Right forelimb (tissue), 1 donor: ENCODE measurements at regions not wholly inside any gene's neighbourhood (a gene's known extent, or its start where the extent isn't known, plus 50 kb on each side); places are given as distances from the start of the nearest gene placed in this dataset.

ENCODE experiments used
- DNase-seq: peaks from one replicate; pipeline ENCODE4 v3.0.0-alpha.2; 2018

DNA sequence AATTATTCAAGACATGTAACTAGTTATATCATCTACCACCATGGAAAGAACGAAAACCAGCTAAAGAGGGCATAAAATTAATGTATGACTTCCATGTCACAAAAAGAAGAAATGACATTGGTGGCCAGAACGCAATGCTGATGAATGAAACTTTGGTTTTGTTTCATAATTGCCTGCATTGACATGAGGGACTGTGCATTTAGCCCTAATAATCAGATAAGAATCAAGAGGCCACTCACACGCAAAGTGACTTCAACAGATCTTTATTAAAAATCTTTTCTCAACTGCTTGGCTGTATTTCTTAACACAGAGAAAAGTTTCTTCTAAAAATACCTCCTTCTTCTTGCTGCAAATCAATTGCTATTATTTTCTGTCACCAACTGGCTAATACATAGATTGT lies 184.7 kb upstream of the RUNX1 start:
- DNase-seq = no peak

DNA sequence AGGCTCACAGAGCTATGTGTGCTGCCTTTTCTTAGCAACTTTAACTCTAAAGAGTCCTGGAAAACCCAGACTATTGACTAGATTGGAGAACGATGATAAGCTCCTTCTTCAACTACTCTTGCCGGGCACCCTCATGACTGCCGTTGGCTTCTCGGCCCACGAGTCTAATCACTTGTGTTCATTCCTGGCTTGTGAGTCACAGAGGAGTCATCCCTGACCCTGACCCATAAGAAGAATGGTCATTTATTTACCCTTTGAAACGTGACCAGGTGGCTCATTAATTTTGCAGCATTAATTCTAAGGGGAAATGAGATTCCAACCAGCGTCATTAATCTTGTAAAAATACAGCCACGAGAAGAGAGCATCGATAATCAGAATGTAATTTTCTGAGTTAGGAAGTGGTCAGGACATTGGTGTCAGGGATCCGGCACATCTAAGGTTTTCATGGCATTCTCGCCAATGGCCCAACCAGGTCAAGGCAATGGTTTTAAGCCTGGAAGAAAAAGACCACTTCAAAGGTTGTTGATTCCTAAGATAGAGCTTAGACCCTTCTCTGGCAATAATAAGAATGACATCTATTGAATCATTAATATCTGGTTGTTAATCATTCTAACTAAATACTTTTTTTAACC lies 183.6 kb upstream of the RUNX1 start:
- DNase-seq = no peak

DNA sequence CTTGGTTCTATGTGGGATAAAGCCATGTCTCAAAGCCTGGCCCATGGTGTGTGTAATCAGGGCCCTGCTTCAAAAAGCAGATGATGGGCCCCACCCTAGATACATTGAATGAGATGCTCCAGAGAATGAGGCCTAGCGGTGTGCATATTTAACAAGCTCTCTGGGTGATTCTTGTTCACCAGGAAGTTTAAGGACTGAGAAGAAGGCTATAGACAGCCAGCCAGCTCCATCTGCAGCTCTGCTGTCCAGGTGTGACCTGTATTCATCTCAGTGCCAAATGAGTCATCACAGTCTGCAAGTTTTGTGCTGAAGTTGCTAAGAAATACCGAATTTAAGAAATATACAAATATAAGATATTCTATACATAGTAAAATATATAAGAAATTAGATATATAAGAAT lies 182.0 kb upstream of the RUNX1 start:
- no peak for DNase-seq

DNA sequence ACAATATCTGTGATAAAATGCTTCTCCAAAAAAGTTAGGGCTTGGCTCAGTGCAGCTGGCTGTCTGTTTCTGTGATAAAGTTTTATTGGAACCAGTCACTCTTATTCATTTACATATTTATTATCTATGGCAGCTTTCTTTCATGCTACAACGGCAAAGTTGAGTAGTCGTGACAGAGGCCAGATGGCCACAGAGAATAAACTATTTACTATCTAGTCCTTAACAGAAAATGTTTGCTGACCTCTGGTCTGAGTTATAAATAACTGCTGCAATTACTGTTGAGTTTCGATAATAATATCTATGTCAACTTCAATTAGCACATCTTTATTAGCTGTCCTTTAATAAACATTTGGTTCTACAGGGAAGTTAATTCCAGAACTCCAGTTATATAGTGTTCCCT lies 180.2 kb upstream of the RUNX1 start:
- DNase-seq = no peak

DNA sequence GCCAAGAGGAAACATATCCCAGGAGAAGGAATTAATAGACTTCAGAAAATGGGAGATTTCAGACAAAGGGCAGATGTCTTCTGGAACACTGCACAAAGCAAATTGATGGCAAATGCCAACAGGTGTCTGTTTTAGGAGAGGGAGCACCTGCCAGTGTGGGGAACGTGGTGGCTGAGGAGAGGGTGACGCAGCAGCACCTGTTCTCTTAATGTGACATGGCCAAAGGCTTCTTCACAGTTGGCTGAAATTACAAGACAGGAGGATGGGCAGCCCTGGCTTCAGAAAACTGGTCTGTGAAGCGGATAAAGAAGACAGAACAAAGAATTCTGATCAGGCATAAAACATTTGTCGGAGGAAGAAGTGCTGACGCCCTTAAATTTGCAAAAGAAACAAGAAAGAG lies 178.7 kb upstream of the RUNX1 start:
- DNase-seq = no peak

DNA sequence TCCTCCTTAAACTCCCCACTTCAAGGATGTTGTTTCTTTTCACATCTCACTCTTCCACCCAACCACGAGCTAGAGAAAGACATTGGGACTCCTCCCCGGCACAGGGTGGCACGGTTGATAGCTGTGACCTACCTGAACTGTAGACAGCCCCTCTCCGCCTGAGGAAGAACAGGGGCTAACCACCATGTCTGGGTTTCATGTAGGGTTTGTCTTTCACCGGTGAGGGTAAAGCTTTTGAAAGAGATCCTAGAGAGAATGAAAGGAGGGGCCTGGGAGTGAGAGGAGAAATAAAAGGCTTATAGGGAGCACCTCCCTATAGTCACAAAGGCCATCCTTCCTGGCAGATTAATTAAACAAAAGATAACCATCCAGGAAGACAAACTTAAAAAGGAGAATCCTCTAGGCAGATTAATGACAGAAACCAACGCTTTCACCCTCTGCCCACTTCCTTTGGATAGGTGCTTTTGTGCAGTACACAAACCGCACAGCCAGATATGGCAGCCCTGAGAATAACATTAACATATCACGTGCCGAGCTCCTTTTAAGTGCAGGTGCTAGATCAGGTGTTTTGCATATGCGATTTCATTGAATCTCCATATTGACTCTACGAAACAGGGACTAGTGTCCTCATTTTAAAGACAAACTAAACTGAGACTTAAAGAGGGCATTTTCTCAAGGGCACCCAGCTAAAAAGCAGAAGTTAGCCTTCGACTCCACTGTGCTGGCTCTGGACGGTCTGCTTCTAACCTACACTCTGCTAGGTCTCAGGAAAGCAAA lies 178.1 kb upstream of the RUNX1 start:
- DNase-seq = no peak

DNA sequence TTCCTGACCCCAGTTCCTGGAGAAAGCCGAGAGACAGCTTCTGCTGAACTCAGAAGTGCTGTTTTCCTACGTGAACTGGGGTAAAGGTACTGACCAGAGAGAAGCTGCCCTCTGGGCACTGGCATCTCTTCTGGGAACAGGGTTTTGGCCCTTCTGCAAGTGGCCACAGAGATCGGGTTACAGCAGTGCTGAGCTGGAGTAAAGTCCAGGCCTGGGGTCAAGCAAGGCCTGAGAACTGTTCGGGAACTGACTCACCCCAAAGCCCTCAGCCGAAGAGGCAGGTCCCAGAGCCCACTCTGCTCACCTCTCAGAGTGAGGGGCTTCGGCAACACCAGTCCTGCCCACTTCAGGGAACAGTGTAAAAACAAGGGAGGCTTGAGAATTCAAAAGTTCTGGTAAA lies 177.2 kb upstream of the RUNX1 start:
- DNase-seq = no peak

DNA sequence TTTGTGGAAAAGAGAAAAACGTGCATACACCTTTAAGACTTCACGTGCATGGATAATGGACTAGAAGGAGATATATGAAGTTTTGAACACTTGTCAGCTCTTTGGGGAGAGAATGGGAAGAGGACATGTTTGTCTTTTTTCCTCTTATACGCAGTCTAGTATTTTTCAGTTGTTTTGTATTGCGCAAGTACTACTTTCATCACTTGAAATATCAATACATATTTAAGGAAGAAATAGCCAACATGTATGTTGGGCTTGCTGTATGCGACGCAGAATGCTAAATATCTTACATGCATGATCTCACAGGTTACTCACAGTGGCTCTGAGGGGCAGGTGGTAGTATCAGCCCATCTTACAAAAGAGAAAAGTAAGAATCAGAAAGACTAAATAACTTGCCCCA lies 176.5 kb upstream of the RUNX1 start:
- no peak for DNase-seq

DNA sequence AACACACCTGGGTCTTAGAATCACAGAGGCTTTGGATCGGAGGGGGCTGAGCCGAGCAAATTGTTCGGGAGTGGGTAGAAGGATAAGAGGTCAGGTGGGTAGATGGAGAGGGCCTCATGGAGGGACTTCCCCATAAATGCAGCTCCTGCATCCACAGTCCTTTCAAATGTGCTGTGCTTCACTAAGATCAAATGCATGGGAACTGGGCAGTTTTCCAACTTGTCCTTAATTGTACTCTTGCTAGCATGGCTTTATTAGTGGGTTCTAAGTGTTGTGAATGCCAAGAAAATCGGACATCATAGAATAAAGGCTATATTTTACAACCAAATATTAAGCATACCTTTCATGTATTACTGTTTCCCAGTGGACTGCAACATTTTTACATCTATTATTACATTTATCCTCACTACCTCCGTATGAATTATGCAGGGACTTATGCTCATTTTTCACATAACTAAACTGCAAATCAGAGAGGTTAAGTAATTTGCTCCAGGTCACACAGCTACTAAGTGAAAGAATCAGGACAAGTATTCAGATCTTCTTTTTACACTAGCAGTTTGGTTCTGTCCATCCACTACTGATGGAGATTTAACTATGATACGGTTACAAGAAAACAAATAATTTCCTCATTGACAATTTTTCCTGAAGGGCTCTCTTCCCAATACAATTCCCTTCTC lies 174.5 kb upstream of the RUNX1 start:
- no peak for DNase-seq

DNA sequence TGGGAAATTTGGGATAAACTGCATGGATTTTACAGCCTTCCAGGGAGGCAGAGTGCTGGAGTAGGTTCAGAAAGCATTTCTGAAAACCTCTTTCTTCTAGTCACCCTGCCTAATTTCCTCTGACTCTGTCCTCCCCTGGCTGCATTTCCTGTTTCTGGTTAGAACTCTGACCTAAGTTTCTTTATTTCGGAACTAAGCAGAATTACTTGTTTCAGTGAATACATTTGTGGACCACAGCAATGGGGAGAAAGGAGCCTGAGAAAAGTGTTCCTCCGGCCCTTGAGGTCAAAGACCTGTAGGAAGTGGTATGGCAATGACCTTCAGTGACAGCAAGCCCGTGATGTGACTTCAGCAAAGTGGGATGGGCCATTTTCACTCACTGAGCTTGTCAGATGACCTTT lies 173.4 kb upstream of the RUNX1 start:
- no peak for DNase-seq

DNA sequence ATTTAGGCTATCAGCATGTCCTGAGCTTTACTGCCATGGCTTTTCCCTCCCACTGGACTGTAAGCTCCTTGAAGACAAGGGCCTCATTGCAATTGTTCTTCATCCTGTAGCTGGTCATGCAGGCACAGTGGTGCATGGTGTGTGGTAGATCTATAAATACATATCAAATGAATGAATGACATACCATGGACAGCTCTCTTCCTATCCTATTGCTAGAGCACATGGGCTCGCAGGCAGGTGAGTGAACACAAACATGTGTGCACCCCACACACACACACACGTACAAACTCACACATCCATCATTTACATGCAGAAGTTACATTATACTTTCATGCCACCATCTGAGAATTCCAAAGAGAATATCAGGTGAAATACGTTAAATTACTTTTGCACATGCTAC lies 172.9 kb upstream of the RUNX1 start:
- no peak for DNase-seq

DNA sequence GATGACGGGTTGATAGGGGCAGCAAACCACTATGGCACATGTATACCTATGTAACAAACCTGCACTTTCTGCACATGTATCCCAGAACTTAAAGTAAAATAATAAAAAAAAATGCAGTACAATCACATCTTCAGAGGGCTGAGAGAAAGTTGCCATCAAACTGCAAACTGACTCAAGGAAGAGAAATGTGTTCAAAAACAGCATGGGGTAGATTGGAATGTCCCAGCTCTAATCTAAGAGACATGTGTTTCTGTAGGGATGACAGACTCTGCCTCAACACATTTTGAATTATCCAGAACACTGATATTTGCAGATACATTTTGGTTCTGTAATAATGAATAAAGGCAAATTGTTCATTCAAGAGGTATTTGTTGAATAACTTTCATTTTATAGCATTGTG lies 171.2 kb upstream of the RUNX1 start:
- DNase-seq = no peak

DNA sequence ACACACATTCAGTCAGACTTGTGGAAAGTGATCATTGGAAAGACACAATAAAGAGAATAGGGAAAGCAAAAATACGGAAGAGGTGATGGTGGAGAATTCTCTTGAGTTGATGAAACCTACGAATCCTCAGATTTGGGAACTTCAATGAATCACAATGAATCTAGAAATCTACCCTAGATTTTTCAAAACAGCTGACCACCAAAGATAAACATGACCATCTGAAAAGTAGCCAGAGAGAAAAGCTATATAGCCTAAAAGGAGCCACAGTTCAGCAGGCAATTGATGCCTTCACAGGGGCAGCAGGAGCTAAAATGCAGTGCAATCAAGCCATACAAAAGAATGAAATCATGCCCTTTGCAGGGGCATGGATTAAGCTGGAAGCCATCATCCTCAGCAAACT lies 170.6 kb upstream of the RUNX1 start:
- no peak for DNase-seq

DNA sequence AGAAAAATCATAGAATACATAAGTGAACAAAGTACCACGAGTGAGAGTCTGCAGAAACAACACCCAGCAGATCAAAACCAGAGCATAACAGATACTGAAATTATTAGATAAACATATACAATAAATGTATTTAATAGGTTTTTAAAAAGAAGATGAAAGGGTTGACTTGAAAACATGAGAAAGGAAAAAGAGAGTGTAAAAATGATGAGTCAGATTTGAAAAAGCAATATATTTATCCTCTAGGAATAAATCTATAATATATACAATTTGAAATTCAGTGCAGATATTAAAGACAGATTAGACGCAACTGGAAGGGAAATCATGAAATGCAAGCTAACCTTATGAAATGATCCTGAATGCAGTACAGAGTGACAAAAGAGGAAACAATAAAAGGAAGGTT lies 170.2 kb upstream of the RUNX1 start:
- DNase-seq = no peak

DNA sequence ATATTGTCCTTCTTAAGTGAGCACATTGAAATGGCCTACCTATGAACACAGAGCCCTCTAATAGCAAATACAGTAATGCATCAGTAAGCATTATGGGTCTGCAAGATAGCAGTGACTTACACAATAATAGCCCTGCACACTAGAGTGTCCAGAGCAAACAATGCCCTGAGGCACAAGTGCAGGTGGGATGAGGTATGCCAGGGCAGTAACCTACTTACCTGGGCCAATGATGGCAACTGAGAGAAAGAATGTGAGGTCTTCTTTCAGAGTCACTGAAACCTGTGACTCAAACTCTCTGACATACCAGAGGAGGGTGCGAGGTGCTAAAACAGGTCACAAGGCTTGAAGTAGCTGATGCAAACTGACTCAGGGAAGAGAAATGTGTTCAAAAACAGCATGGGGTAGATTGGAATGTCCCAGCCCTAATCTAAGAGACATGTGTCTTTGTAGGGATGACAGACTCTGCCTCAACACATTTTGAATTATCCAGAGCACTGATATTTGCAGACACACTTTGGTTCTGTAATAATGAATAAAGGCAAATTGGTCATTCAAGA lies 168.5 kb upstream of the RUNX1 start:
- no peak for DNase-seq

DNA sequence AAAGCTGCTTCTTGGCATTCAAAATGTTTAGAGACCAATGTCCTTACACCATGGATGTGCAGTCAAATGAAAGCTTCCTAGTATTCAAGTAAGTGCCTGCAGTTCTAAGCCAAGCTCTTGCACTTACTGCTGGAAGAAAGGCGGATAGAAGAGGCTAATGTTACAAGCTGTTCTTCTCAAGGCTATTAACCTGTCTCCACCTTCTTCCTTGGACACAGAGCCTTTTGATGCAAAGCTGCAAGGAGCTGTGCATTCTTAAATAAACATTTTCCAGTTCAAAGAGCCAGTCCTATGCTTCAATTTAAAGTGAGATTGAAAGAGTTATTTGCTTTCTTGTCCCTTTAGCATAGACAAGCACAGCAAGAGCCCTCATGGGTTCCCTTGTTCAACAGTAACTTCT lies 167.9 kb upstream of the RUNX1 start:
- DNase-seq = no peak

DNA sequence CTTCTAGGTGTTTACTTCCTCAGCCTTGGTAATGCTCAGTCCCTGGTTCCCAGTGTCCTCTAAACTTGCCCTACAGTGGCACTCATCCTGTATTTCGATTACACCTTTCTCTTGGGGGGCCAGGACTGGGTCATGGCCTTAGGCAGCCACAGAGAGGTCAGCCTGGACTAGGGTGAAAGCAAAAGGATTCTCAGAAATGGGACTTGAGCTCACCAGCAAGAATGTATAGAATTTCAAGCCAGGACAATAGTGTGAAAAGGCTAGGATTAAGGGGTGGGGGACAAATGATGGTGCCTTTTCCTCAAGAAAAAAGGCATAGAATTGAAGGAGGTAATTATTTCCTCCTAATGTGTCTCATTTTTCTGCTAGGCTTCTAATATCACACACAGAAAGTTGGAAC lies 166.8 kb upstream of the RUNX1 start:
- DNase-seq = no peak

DNA sequence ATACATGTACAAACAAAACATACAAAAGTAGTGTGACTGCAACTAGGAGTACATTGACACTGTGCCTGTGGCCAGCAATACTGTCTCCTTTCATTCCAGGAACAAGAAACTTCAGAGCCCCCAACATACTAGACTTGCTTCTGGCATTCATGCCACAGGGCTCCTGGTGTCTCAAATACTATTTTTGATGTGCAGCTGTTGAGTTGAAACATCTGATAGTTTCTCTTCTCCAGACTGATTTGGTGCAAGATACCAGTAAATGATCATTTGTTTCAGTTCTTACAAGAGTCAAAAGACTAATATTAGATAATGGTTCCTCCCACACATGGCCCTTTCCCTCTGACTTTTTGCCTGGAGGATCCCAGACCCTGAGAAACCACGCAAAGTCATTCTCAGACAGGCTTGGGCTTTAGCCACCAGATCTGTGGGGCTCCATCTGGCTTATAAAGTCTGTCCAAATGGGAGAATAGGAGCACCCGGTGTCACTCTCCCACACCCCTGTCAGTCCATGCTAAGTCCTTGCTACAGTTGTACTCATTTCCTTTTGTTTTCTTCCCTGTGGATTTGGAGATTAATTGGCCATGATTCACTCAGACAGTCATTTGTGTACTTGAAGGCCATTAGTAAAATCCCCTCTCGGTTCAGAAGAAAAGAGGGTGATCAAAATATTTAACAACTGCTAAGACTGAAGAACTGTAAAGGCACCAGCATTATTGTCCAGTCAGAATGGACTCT lies 163.5 kb upstream of the RUNX1 start:
- no peak for DNase-seq

DNA sequence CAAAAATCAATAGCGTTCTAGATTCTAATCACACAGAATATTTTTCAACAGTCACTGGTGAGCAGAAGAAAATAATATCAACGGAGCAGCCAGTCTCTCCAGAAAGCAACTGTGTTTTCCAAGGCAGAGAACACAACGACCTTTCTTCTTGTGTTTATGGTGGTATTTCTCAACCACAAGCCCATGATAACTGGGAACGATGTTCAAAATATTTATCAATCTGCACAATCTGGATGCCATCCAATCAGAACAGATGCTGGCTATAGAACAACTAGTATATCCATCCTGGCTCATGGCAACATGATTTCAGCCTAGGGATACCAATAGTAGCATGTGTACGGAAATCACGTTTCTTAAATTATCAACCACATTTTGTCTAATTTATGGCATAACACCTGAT lies 162.7 kb upstream of the RUNX1 start:
- no peak for DNase-seq

DNA sequence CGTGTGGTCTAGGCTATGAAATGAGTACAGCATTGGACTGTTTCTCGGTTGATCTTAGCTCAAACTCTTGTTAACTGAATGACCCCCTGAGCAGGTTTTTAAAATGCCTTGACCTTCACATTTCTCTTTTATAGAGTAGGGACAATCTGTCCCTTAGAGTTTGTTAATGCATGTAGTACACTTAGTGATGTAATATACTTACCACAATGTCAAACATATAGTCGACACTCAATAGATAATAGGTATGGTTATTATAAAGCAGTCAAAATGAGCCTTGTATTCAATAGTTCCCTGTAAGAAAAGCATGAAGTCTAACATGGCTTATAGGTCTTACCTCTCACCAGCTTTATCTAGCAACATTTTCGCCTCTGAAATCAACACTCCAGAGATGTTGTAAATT lies 161.0 kb upstream of the RUNX1 start:
- no peak for DNase-seq

DNA sequence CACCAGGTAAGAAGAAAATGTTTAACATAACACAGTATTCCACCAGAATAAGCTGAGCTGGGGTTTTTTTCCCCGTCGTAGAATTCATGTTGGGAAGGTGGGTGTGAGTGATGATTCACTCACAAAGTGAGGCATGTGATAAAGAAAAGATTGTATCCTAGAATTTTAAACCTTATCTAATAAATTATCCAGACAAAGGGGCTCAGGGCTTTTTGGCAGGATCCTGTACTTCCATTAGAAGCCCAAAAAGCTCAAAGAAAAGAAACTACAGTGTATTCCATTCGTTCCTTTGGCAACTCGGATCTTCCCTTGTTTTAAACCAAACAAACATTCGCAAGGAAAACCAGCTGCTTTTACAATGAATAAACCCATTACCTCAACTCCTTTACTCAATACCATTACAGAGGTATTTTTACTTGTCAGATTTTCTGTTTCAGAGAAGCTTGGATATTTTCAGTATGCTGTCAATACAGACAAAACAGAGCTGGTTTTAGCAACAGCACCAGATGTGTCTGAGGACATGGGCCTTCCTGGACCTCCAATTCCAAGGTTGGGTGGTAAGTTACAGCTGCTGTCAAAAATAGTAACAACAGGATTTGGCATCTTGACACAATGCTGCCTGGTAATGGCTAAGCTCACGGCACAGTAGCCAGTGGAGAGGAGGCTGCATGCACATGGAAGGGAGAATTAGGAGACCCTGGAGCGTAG lies 159.9 kb upstream of the RUNX1 start:
- no peak for DNase-seq

DNA sequence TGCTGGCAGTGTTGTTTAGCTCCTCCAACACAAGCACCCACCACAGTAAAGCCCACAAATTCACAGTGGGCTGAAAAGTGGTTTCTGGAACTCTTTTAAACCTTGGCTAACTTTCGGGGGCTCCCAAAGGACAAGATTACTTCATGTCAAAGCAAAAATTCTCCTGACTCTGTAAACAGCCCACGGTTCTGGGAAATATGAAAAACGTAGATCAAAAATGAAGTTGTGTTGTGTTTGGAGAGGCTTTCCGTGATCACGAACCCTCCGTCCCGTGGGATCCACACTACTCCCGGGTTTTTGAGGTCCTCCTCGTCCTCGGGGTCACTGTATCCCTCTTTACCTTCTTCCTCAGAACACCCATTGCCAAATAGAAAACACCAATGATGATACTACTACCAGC lies 159.0 kb upstream of the RUNX1 start:
- DNase-seq = no peak

DNA sequence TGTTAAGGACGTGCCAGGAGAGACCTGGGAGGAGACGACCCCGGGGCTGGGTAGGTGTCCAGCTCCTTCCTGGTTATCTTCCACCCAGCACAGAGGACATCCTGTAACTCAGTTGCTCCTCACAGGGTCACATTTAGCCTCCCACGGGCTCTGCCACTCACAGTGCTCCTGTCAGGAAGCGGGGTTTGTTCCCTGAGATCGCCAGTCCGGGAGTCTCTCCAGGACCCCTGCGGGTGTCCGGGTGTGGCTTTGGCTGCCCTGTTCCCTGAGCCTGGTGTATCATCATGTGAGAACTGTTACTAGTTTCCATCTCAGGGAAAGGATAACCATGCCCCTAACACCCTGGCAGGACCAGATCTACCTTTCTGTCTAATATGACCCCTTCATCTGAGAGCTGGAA lies 158.2 kb upstream of the RUNX1 start:
- DNase-seq = no peak
